DND-41 (cell line): ENCODE measurements at regions not wholly inside any gene's neighbourhood (a gene's known extent, or its start where the extent isn't known, plus 50 kb on each side); places are given as distances from the start of the nearest gene placed in this dataset.

Experiments used
- EZH2 ChIP-seq: IDR thresholded peaks from 3 replicates; pipeline ENCODE4 v1.6.1; 2012; ENCODE audit warnings: borderline replicate concordance, low read depth, mild to moderate bottlenecking, moderate library complexity, low read length, inconsistent platforms; ENCODE audit not compliant: severe bottlenecking
- TF ChIP-seq, protein P1 (sequence below): IDR thresholded peaks from 2 replicates; pipeline ENCODE4 v1.5.1; 2012; ENCODE audit warnings: borderline replicate concordance, low read length, moderate library complexity, mild to moderate bottlenecking; ENCODE audit not compliant: poor library complexity, severe bottlenecking; ENCODE audit errors: extremely low read depth

DNA sequence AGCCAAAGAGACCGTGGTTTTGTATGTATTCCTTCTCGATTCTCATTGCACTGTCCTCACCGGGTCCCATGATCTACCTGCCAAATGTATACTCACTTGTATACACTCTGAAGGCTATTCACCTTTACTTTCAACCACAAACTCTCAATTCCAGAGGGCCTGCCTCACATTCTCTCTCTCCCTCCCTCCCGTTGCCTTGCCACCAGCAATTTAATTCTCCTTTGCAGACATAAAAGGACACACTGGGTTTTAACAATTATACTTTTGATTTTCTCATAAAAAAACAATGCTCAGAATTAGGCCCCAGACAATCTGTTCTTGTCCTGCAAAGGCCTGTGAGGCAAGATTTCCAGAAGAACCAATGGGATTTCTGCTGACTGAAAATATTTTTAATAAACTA is 265.1 kb upstream of the PSMD7 start:
- TF ChIP-seq, protein P1, sequence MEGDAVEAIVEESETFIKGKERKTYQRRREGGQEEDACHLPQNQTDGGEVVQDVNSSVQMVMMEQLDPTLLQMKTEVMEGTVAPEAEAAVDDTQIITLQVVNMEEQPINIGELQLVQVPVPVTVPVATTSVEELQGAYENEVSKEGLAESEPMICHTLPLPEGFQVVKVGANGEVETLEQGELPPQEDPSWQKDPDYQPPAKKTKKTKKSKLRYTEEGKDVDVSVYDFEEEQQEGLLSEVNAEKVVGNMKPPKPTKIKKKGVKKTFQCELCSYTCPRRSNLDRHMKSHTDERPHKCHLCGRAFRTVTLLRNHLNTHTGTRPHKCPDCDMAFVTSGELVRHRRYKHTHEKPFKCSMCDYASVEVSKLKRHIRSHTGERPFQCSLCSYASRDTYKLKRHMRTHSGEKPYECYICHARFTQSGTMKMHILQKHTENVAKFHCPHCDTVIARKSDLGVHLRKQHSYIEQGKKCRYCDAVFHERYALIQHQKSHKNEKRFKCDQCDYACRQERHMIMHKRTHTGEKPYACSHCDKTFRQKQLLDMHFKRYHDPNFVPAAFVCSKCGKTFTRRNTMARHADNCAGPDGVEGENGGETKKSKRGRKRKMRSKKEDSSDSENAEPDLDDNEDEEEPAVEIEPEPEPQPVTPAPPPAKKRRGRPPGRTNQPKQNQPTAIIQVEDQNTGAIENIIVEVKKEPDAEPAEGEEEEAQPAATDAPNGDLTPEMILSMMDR: no peak
- TF ChIP-seq EZH2: no peak
